GM23338 (cell line): ENCODE measurements at regions not wholly inside any gene's neighbourhood (a gene's known extent, or its start where the extent isn't known, plus 50 kb on each side); places are given as distances from the start of the nearest gene placed in this dataset.
"Not testable (repeated sequence)": the region's sequence is repeated elsewhere in the genome, so short reads cannot be mapped to it uniquely, and the experiment has no call there.

Experiments used
- ATAC-seq: fragments of 200-7000 bp; cut with Tn5 transposase; 3 replicates; pipeline ENCODE4 v1.9.1; 2020
- DNase-seq: peaks from one replicate; pipeline ENCODE4 v3.0.0-alpha.2; 2015; ENCODE audit warnings: low spot score
- H2AFZ ChIP-seq: fragments of 200-600 bp; sonication (generic); 2 replicates; pipeline ENCODE4 v1.8.0; 2016; ENCODE audit warnings: antibody characterized with exemption, mild to moderate bottlenecking, moderate library complexity
- H3F3A ChIP-seq: fragments of 200-600 bp; sonication (generic); replicated peaks from 2 replicates; pipeline ENCODE4 v1.8.0; 2017; ENCODE audit warnings: antibody characterized with exemption, mixed run types, low read depth
- H3K27ac ChIP-seq: fragments of 200-600 bp; sonication (generic); 2 replicates; pipeline ENCODE4 v1.6.1; 2016; ENCODE audit warnings: low read depth
- H3K27me3 ChIP-seq: fragments of 200-600 bp; sonication (generic); 2 replicates; pipeline ENCODE4 v1.8.0; 2016; ENCODE audit warnings: mild to moderate bottlenecking, mixed run types, moderate library complexity; ENCODE audit not compliant: insufficient read depth
- H3K36me3 ChIP-seq: fragments of 200-600 bp; sonication (generic); 2 replicates; pipeline ENCODE4 v1.8.0; 2016; ENCODE audit warnings: mild to moderate bottlenecking; ENCODE audit not compliant: insufficient read depth
- H3K4me1 ChIP-seq: fragments of 200-600 bp; sonication (generic); 2 replicates; pipeline ENCODE4 v1.8.0; 2016; ENCODE audit warnings: mild to moderate bottlenecking, moderate library complexity; ENCODE audit not compliant: insufficient read depth
- H3K4me2 ChIP-seq: fragments of 200-600 bp; sonication (generic); 2 replicates; pipeline ENCODE4 v1.7.1; 2017; ENCODE audit warnings: mixed run types
- H3K4me3 ChIP-seq: fragments of 200-600 bp; sonication (generic); 2 replicates; pipeline ENCODE4 v1.6.1; 2016; ENCODE audit warnings: mixed run types
- H3K79me2 ChIP-seq: fragments of 200-600 bp; sonication (generic); replicated peaks from 2 replicates; pipeline ENCODE4 v1.8.0; 2017; ENCODE audit warnings: mild to moderate bottlenecking; ENCODE audit not compliant: insufficient read depth
- H3K9me2 ChIP-seq: fragments of 200-600 bp; sonication (generic); 2 replicates; pipeline ENCODE4 v1.8.0; 2017; ENCODE audit not compliant: insufficient read depth
- H4K20me1 ChIP-seq: fragments of 200-600 bp; sonication (generic); replicated peaks from 2 replicates; pipeline ENCODE4 v1.8.0; 2017; ENCODE audit warnings: mild to moderate bottlenecking; ENCODE audit not compliant: insufficient read depth
- H3K27ac Mint-ChIP-seq: 2 replicates; pipeline ENCODE4 v1.8.0; 2020; ENCODE audit warnings: inconsistent platforms, mild to moderate bottlenecking, moderate library complexity, mixed read lengths
- H3K27me3 Mint-ChIP-seq: 3 replicates; pipeline ENCODE4 v1.8.0; 2022; ENCODE audit warnings: low read depth, mild to moderate bottlenecking, moderate library complexity, mixed read lengths, inconsistent platforms; ENCODE audit not compliant: insufficient read depth, poor library complexity
- H3K36me3 Mint-ChIP-seq: 3 replicates; pipeline ENCODE4 v1.8.0; 2021; ENCODE audit warnings: low read depth, mild to moderate bottlenecking, inconsistent platforms, moderate library complexity, mixed read lengths
- H3K4me1 Mint-ChIP-seq: 3 replicates; pipeline ENCODE4 v1.8.0; 2020; ENCODE audit warnings: mild to moderate bottlenecking, inconsistent platforms, mixed read lengths
- H3K4me3 Mint-ChIP-seq: 3 replicates; pipeline ENCODE4 v1.8.0; 2021; ENCODE audit warnings: moderate library complexity, mild to moderate bottlenecking, inconsistent platforms, mixed read lengths
- H3K9me3 Mint-ChIP-seq: 3 replicates; pipeline ENCODE4 v1.8.0; 2020; ENCODE audit warnings: moderate library complexity, mild to moderate bottlenecking, inconsistent platforms, mixed read lengths
- CTCF ChIP-seq, 2 experiments: fragments of 200-600 bp in 1 of 2; sonication (generic) in 1 of 2; conservative IDR thresholded peaks; 2 replicates each; pipeline versions ENCODE4 v1.5.1 to v1.6.1; 2016 to 2017; ENCODE audit warnings: antibody characterized with exemption in 2 of 2, low read depth in 2 of 2, mild to moderate bottlenecking in 2 of 2, moderate library complexity in 1 of 2
- EZH2 ChIP-seq: fragments of 200-600 bp; sonication (generic); IDR thresholded peaks from one replicate; pipeline ENCODE4 v1.8.0; 2017; ENCODE audit warnings: antibody characterized with exemption, mild to moderate bottlenecking, low read depth; ENCODE audit not compliant: unreplicated experiment
- JUNB ChIP-seq: IDR thresholded peaks from one replicate; pipeline ENCODE4 v1.6.1; 2016; ENCODE audit warnings: antibody characterized with exemption; ENCODE audit not compliant: unreplicated experiment
- NANOG ChIP-seq: IDR thresholded peaks from 2 replicates; pipeline ENCODE4 v1.6.1; 2016; ENCODE audit warnings: antibody characterized with exemption, borderline replicate concordance
- STAT1 ChIP-seq: IDR thresholded peaks from one replicate; pipeline ENCODE4 v1.6.1; 2016; ENCODE audit warnings: antibody characterized with exemption; ENCODE audit not compliant: unreplicated experiment
- ZNF114 ChIP-seq: fragments of 250-450 bp; sonication (Bioruptor Pico); IDR thresholded peaks from 2 replicates; pipeline ENCODE4 v1.5.0; 2020; ENCODE audit warnings: mild to moderate bottlenecking, moderate library complexity

DNA sequence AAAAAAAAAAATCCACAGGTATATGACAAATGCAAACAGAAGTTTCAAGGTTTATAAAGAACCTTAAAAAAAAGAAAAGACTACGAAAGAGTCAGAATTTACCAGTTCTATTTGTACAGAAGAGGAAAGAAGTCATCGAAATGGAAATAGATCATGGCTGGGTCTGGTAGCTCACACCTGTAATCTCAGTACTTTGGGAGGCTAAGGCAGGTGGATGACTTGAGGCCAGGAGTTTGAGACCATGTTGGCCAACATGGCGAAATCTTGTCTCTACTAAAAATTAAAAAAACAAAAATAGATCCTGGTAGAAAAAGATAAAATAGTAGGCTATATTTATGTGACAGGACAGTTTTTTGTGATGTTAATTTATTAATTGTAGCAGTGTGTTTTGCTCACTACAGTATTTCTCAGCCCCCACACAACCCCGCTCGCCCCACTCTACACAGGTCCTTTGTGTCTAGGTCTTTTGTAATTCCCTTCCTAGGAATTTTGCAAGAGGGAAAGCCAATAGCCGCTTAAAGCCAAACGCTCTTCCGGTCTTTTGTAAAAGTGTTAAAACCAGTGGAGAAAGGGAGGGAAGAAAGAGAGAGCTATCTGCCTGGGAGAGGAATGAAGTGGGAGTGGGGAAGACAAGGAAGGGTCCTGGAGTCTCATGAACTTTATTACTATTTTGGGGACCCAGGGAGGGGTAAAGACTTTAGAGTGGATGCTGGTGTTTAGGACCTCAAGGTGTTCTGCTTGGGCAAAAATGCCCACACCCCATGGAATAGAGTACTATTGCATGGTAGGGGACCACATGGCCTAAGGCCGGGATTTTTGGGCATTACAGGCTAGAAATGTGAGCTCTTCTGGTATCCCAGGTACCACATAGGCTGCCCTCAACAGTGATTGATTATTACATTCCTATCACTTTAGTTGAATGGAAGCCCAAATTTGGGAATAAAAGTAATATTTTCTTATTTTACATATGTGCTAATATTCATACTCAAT is 59.4 kb upstream of the XPO1 start (continued):
- TF ChIP-seq CTCF (conservative IDR thresholded peaks at IDR 0.05; ENCODE audit: low read depth in 2 of 2) = no peak

GRCh38 chr2:61594201-61594600 is 56.0 kb upstream of the XPO1 start:
- not testable (repeated sequence) for ATAC-seq, H3K27me3 Mint-ChIP-seq, H3K4me3 ChIP-seq, H2AFZ ChIP-seq, H3K27me3 ChIP-seq, H3K9me2 ChIP-seq, H3K27ac ChIP-seq, DNase-seq, H3K79me2 ChIP-seq, H3K36me3 ChIP-seq, H3F3A ChIP-seq, H3K27ac Mint-ChIP-seq, H3K4me3 Mint-ChIP-seq, H4K20me1 ChIP-seq, H3K4me2 ChIP-seq
- H3K4me1 ChIP-seq = peaks cover 17% of the 10 kb centered on the region
- H3K4me1 Mint-ChIP-seq = peaks cover 16% of the 10 kb centered on the region
- H3K36me3 Mint-ChIP-seq = peaks cover 18% of the 10 kb centered on the region
- H3K9me3 Mint-ChIP-seq = peaks cover 20% of the 10 kb centered on the region

GRCh38 chr2:61593648-61594047 is 55.5 kb upstream of the XPO1 start:
- not testable (repeated sequence) for H3K27me3 ChIP-seq, H3K36me3 ChIP-seq, H3K4me2 ChIP-seq, H3K79me2 ChIP-seq, H4K20me1 ChIP-seq, H2AFZ ChIP-seq, DNase-seq, H3K4me3 ChIP-seq, H3K27ac ChIP-seq, H3K4me3 Mint-ChIP-seq, H3K9me2 ChIP-seq, H3K27me3 Mint-ChIP-seq, H3K27ac Mint-ChIP-seq, ATAC-seq, H3F3A ChIP-seq
- peaks cover 18% of the 10 kb centered on the region for H3K36me3 Mint-ChIP-seq
- H3K4me1 Mint-ChIP-seq = peaks cover 15% of the 10 kb centered on the region
- H3K9me3 Mint-ChIP-seq = peaks cover 20% of the 10 kb centered on the region
- H3K4me1 ChIP-seq = peaks cover 16% of the 10 kb centered on the region

DNA sequence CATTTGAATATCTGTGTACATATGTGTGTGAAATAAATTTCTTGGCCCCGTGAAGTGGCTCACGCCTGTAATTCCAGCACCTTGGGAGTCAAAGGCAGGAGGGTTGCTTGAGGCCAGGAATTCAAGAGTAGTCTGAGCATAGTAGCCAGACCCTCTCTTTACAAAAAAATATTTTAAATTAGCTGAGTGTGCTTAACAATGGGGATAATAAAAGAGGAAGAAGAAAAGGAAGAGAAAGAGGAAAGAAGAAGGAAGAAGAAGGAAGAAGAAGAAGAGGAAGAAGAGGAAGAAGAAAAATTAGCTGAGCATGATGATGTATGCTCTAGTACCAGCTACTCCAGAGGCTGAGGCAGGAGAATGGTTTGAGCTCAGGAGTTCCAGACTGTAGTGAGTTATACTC is 52.1 kb upstream of the XPO1 start:
- H3K36me3 ChIP-seq = no peaks in the 10 kb centered on the region
- no peak overlapping the region for H3K27ac Mint-ChIP-seq
- no peaks in the 10 kb centered on the region for H4K20me1 ChIP-seq
- no peak overlapping the region for H3K4me3 ChIP-seq
- H3F3A ChIP-seq = no peaks in the 10 kb centered on the region
- ATAC-seq (no peak), DNase-seq (no peak)
- H3K27me3 ChIP-seq = no peaks in the 10 kb centered on the region
- H3K27ac ChIP-seq = no peak overlapping the region
- no peaks in the 10 kb centered on the region for H3K27me3 Mint-ChIP-seq
- H3K4me1 ChIP-seq = no peaks in the 10 kb centered on the region
- H3K4me1 Mint-ChIP-seq = peaks cover 4% of the 10 kb centered on the region; the same call in 2 of the 3 replicates
- H3K9me3 Mint-ChIP-seq = peaks cover 20% of the 10 kb centered on the region
- no peaks in the 10 kb centered on the region for H3K9me2 ChIP-seq
- peaks cover 14% of the 10 kb centered on the region for H3K36me3 Mint-ChIP-seq
- no peak overlapping the region for H3K4me3 Mint-ChIP-seq
- H3K4me2 ChIP-seq = no peak overlapping the region
- no peaks in the 10 kb centered on the region for H3K79me2 ChIP-seq
- no peak overlapping the region for H2AFZ ChIP-seq
- TF ChIP-seq STAT1 (no peak), JUNB (no peak), ZNF114 (CRISPR knock-in tag) (no peak), NANOG (no peak), EZH2 (no peak)
